HG03103 (cell line): ENCODE measurements at regions not wholly inside any gene's neighbourhood (a gene's known extent, or its start where the extent isn't known, plus 50 kb on each side); places are given as distances from the start of the nearest gene placed in this dataset.
"Not testable (repeated sequence)": the region's sequence is repeated elsewhere in the genome, so short reads cannot be mapped to it uniquely, and the experiment has no call there.

Experiments used
- ATAC-seq: cut with Tn5 transposase; IDR thresholded peaks from one replicate; pipeline ENCODE4 v1.9.1; 2021; ENCODE audit warnings: low read depth; ENCODE audit not compliant: unreplicated experiment

- no peak for ATAC-seq
These were observed 93.0 kb upstream of the LYSMD4 start for GRCh38 chr15:99826157-99826780.

GRCh38 chr15:99823346-99823745, 90.1 kb upstream of the LYSMD4 start:
- no peak for ATAC-seq

- ATAC-seq, result no peak
These were observed 86.9 kb upstream of the LYSMD4 start for GRCh38 chr15:99819981-99820718.

GRCh38 chr15:99818872-99819271, 85.6 kb upstream of the LYSMD4 start:
- ATAC-seq, result no peak

GRCh38 chr15:99816862-99817261, 83.6 kb upstream of the LYSMD4 start:
- ATAC-seq, result not testable (repeated sequence)

- not testable (repeated sequence) for ATAC-seq
These were observed 77.4 kb upstream of the LYSMD4 start for GRCh38 chr15:99810663-99811062.

GRCh38 chr15:99799854-99800250, 66.6 kb upstream of the LYSMD4 start:
- not testable (repeated sequence) for ATAC-seq

GRCh38 chr15:99799182-99799853, 66.1 kb upstream of the LYSMD4 start:
- ATAC-seq, result not testable (repeated sequence)

GRCh38 chr15:99796940-99797870, 64.0 kb upstream of the LYSMD4 start:
- not testable (repeated sequence) for ATAC-seq

GRCh38 chr15:99791881-99792807, 58.9 kb upstream of the LYSMD4 start:
- not testable (repeated sequence) for ATAC-seq

GRCh38 chr15:99790751-99791150, 57.5 kb upstream of the LYSMD4 start:
- ATAC-seq, result not testable (repeated sequence)

- ATAC-seq, result no peak
These were observed 54.9 kb upstream of the LYSMD4 start for GRCh38 chr15:99788156-99788555.

GRCh38 chr15:99784800-99785199, 51.6 kb upstream of the LYSMD4 start:
- ATAC-seq, result not testable (repeated sequence)

- not testable (repeated sequence) for ATAC-seq
These were observed 50.8 kb upstream of the LYSMD4 start for GRCh38 chr15:99783918-99784619.
